H1 (cell line): ENCODE measurements at regions not wholly inside any gene's neighbourhood (a gene's known extent, or its start where the extent isn't known, plus 50 kb on each side); places are given as distances from the start of the nearest gene placed in this dataset.

Experiments used
- CBX5 ChIP-seq: fragments of 300-800, 300-1000 bp; sonication (generic); IDR thresholded peaks from 2 replicates; pipeline ENCODE4 v1.7.1; 2016; ENCODE audit warnings: antibody characterized with exemption, low read length, low read depth
- CEBPB ChIP-seq: IDR thresholded peaks from 2 replicates; pipeline ENCODE4 v1.6.1; 2012; ENCODE audit warnings: low read depth, low read length
- CTCF ChIP-seq, 3 experiments: IDR thresholded peaks; 1 replicate in 2 of 3; 2 replicates in 1 of 3; pipeline versions ENCODE4 v1.5.1 to v1.6.1; 2011; ENCODE audit warnings: low read length in 3 of 3, mild to moderate bottlenecking in 3 of 3, inconsistent platforms in 2 of 3, low read depth in 1 of 3, moderate library complexity in 1 of 3; ENCODE audit not compliant: insufficient read depth in 1 of 3; ENCODE audit errors: control extremely low read depth in 1 of 3
- EZH2 ChIP-seq: fragments of 200-600 bp; sonication (generic); IDR thresholded peaks from 2 replicates; pipeline ENCODE4 v1.7.1; 2012; ENCODE audit warnings: low read depth, mild to moderate bottlenecking, moderate library complexity, low read length, inconsistent platforms; ENCODE audit not compliant: severe bottlenecking
- JUND ChIP-seq: IDR thresholded peaks from 2 replicates; pipeline ENCODE4 v1.6.1; 2011; ENCODE audit warnings: mild to moderate bottlenecking, improper control_type of control experiment, low read length
- KDM4A ChIP-seq: IDR thresholded peaks from one replicate; pipeline ENCODE4 v1.7.1; 2012; ENCODE audit warnings: low read depth, mild to moderate bottlenecking, moderate library complexity, low read length, inconsistent platforms; ENCODE audit not compliant: severe bottlenecking
- SAP30 ChIP-seq: fragments of 300-600 bp; sonication (generic); IDR thresholded peaks from 2 replicates; pipeline ENCODE4 v1.7.1; 2012; ENCODE audit warnings: low read length, moderate library complexity, mild to moderate bottlenecking, inconsistent platforms; ENCODE audit not compliant: insufficient read depth, insufficient replicate concordance

- TF ChIP-seq CTCF (IDR thresholded peaks at IDR 0.05; ENCODE audit: control extremely low read depth in 1 of 3, insufficient read depth in 1 of 3, low read depth in 1 of 3, low read length in 3 of 3), result no peak
- TF ChIP-seq SAP30, result no peak
- TF ChIP-seq EZH2, result no peak
- TF ChIP-seq KDM4A, result no peak
- no peak for TF ChIP-seq CEBPB
- TF ChIP-seq CBX5, result no peak
- no peak for TF ChIP-seq JUND
Measured at GRCh38 chr7:10759120-10759519, 214.6 kb upstream of the PHF14 start.
